NCI-H2081 (cell line): ENCODE measurements at regions not wholly inside any gene's neighbourhood (a gene's known extent, or its start where the extent isn't known, plus 50 kb on each side); places are given as distances from the start of the nearest gene placed in this dataset.
"Not testable (repeated sequence)": the region's sequence is repeated elsewhere in the genome, so short reads cannot be mapped to it uniquely, and the experiment has no call there.

Source experiments
- DNase-seq, 2 experiments: peaks; one replicate each; lab custom pipeline; 2025; lab: John Stamatoyannopoulos, UW

GRCh38 chr17:62322313-62322712 is 58.0 kb upstream of the EFCAB3 start:
- no peak for DNase-seq

- DNase-seq: no peak
Observed at GRCh38 chr17:62321451-62321850, 58.9 kb upstream of the EFCAB3 start.

DNA sequence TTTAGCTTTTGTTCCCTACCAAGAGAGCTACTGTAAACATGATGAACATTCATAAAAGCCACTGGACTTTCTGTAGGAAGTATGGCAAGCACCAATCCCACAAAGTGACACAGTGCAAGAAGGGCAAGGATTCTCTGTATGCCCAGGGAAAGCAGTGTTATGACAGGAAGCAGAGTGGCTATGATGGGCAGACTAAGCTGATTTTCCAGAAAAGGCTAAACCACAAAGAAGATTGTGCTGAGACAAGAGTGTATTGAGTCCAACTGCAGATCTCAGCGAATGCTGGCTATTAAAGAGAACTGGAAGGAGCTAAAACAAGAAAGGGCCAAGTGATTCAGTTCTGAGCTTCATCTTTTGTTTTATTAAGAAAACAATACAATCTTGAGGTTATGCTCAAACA is 60.5 kb upstream of the EFCAB3 start:
- no peak for DNase-seq

- DNase-seq: no peak
Observed at GRCh38 chr17:62309396-62309795, 71.0 kb upstream of the EFCAB3 start.

DNA sequence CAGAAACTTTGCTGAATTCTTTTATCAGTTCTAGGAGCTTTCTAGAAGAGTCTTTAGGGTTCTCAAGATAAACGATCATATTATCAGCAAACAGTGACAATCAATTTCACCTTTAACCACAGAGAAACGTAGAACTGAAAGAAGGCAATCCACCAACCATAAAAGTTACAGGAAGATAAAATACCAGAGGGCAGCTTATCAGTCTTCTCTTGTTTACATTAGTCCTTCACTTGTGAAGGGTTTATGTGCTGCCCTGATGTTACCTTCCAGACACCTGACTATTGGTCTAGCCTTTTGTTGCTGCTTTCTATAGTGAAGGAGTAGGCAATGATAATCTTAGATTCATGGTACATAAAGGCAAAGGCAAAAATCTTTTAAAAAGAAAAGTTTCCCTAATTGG is 73.2 kb upstream of the EFCAB3 start:
- DNase-seq: no peak

- DNase-seq: no peak
Observed at GRCh38 chr17:62303476-62303875, 76.9 kb upstream of the EFCAB3 start.

DNA sequence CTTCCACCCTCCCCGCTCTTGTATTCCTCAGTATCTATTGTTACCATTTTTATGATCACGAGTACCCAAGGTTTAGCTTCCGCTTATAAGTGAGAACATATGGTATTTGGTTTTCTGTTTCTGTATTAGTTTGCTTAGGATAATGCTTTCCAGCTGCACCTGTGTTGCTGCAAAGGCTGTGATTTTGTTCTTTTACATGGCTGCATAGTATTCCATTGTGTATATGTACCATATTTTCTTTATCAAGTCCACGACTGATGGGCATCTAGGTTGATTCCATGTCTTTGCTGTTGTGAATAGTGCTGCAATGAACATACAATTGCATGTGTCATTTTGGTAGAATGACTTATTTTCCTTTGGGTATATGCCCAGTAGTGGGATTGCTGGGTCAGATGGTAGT is 79.7 kb upstream of the EFCAB3 start:
- DNase-seq: no peak

DNA sequence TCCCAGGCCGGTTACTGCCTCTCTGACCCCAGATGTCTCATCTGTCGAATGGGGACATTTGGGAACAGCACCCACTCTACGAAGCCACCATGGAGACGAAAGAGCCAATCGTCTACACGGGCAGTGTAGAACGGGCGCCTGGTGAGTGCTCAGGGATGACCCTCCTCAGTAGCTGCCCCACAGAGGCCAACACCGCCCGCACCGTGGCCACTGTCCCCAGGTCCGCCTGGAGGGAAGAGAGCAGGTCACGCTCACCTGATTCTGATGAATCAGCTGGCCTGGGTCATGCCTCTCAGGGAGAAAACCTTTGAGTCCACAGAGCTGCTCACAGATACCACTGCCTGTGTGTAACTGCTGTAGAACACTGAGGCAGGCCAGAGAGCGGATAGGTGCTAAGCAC is 105.1 kb upstream of the EFCAB3 start:
- DNase-seq: not testable (repeated sequence)

GRCh38 chr17:62268361-62268760 is 112.0 kb upstream of the EFCAB3 start:
- DNase-seq: not testable (repeated sequence)

DNA sequence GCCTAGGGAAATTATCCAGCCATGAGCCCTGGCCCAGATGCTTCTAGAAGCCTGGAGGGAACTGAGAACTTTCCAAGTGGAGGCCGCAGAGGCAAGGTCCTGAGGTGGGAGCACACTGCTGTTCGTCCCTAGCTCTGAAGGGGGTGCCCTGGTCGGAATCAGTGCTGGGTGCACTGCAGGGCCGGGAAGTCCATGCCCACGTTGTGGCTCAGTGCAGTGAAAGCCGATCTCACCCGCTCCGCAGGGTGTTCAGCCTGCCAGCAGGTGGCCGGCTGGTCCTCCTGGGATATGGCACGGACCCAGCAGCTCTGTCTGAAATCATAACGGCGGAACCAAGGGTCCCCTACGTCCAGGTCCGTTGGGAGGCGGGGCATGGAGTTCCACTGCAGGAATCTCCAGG is 115.4 kb upstream of the EFCAB3 start:
- not testable (repeated sequence) for DNase-seq

- DNase-seq: not testable (repeated sequence)
Observed at GRCh38 chr17:62255791-62256190, 124.6 kb upstream of the EFCAB3 start.

DNA sequence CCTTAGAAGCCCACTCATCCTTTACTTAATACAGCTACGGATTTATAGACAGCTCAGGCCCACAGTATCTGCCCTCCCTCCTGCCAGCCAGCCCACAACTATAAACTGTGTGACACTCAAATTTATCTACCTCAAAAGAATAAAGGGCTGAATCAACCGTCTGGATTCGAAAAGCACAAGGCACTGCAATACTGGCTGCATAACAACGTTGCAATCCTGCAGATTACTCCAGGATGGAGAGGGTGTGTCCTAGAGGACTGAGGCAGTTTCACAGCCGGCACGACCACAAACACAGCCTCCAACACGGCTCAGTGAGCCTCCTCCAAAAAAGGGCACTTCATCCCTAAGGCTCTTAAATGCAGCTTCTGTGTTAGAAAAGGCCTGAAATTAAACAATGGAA is 138.3 kb upstream of the EFCAB3 start:
- not testable (repeated sequence) for DNase-seq

GRCh38 chr17:62239569-62239968 is 140.8 kb upstream of the EFCAB3 start:
- not testable (repeated sequence) for DNase-seq

DNA sequence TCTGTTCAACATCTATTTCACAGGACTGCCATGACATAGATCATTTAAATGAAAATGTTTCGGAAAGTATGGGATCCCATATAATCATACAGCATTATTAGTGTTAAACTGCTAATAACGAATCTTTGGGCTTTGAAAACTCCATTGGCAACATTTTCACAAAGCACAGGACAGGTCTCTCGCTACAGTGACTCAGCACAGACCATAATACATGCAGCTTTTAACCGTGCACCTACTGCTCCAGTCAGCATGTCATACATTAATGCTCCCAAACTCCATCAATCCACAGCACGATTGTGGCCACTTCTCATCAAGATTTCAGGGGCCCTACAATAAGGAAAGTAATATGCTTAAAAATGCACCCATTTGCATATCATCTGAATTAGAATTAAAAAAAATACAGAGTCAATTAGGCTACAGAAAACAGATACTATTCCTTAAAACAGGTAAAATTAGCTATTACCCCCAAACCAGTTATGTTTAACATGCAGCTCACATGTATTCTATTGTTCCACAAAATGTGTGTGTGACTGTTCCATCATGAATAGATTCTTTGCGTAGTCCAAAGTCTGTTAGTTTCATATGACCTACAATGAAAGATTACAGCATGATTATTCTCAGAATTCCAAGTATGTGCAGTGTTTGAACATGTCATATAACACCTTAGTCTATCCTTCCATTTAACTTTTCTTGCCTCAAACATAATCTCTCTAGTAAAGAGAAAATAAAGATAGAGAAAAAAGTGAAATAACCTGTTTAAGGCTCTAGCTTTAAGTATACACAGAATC is 141.6 kb upstream of the EFCAB3 start:
- not testable (repeated sequence) for DNase-seq

GRCh38 chr17:62233822-62234481 is 146.4 kb upstream of the EFCAB3 start:
- DNase-seq: not testable (repeated sequence)

GRCh38 chr17:62231293-62231692 is 149.1 kb upstream of the EFCAB3 start:
- not testable (repeated sequence) for DNase-seq

DNA sequence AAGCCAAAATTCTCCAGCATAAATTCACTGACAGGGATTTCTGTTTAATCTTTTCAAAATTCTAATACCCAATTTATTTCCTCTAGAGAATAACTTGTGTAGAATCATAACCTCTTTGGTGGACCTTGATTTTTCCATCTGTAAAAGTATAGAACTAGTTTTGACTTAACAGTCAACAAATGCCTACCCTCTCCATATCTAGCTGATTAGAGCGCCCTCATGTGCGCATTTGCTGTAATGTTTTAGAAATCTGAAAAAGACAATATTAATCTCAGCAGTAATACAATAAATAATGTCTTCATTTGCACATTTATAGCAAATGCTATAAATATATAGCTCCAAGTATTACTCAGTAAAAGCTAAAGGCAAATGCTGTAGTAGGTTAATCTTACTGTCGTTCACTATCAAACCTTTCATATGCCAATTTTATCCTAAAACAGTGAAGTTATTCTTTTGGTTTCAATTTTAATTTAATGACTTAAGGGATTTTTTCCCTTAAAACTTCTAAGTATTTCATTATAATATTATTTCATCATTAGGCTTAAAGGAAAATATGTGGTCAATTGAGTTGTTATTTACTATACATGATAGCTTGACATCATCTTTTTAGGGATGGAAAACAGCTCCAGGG is 153.6 kb upstream of the EFCAB3 start:
- not testable (repeated sequence) for DNase-seq

- not testable (repeated sequence) for DNase-seq
Observed at GRCh38 chr17:62223585-62223984, 156.8 kb upstream of the EFCAB3 start.

DNA sequence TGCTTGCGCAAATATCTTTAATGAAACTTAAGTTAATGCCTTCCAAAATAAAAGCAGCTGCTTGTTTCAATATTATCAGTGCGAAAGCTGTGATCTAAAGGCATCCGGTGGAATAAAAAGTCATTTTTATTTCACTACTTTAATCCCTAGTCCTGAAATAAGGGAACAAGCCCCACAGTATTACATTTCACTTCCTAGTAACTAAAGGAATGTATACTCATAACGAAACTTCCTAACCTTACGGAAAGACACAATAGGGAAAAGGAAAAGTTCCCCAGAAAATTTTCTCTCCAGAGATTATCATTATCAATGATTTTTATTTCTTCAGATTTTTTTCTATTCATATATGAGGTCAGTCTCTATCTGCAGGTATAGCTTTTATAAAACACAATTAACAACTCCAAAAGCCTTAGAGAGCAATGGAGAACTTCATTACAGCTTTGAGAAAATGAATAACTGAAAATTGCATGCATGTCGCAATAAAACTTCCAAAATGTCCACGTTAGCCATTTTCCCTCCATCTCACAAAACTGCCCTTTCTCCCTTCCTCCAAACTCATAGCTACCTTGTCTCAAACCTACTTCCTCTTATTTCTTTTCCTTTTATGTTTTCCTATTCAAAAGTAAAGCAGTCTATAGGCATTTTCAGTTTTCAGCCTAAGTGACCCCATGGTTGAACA is 154.3 kb upstream of the MED13 start:
- DNase-seq: no peak

- DNase-seq: no peak
Observed at GRCh38 chr17:62216847-62217246, 151.8 kb upstream of the MED13 start.

DNA sequence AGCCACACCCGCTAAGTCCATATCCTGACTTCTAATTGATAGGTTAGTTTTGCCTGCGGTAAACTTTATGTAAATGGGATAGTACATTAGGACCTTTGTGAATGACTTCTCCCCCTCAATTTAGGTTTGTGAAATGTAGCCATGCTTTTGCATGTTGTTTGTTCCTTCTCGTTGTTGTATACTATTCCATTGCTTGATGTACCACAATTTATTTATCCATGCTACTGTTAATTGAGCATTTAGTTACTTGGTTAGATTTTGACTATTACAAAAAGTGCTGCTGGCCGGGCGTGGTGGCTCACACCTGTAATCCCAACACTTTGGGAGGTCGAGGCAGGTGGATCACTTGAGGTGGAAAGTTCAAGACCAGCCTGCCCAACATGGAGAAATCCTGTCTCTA is 150.8 kb upstream of the MED13 start:
- DNase-seq: not testable (repeated sequence)

- DNase-seq: no peak
Observed at GRCh38 chr17:62206550-62206949, 141.5 kb upstream of the MED13 start.
